PFSK-1 (cell line): ENCODE measurements at regions not wholly inside any gene's neighbourhood (a gene's known extent, or its start where the extent isn't known, plus 50 kb on each side); places are given as distances from the start of the nearest gene placed in this dataset.

Experiments used
- FOXP2 ChIP-seq: optimal IDR thresholded peaks from 2 replicates; pipeline ENCODE3; 2011; ENCODE audit warnings: borderline replicate concordance, control low read depth, inconsistent platforms; ENCODE audit not compliant: insufficient read depth; ENCODE audit errors: extremely low read length, extremely low read depth
- POLR2AphosphoS5 ChIP-seq: IDR thresholded peaks from 2 replicates; pipeline ENCODE4 v1.6.1; 2012; ENCODE audit warnings: low read depth, mild to moderate bottlenecking, control low read depth, low read length, moderate library complexity
- SIN3A ChIP-seq: IDR thresholded peaks from 2 replicates; pipeline ENCODE4 v1.6.1; 2012; ENCODE audit warnings: mild to moderate bottlenecking, low read length, moderate library complexity, borderline replicate concordance; ENCODE audit not compliant: insufficient read depth
- TAF1 ChIP-seq: IDR thresholded peaks from 2 replicates; pipeline ENCODE4 v1.6.1; 2012; ENCODE audit warnings: low read length, control low read depth, borderline replicate concordance; ENCODE audit not compliant: insufficient read depth
- TF ChIP-seq, protein P1 (sequence below), 2 experiments: IDR thresholded peaks; 2 replicates each; pipeline versions ENCODE4 v1.6.1 to v1.8.0; 2011 to 2012; ENCODE audit warnings: low read depth in 2 of 2, low read length in 2 of 2, control low read depth in 1 of 2, inconsistent platforms in 1 of 2, mild to moderate bottlenecking in 1 of 2, moderate library complexity in 1 of 2; ENCODE audit not compliant: insufficient read depth in 1 of 2

DNA sequence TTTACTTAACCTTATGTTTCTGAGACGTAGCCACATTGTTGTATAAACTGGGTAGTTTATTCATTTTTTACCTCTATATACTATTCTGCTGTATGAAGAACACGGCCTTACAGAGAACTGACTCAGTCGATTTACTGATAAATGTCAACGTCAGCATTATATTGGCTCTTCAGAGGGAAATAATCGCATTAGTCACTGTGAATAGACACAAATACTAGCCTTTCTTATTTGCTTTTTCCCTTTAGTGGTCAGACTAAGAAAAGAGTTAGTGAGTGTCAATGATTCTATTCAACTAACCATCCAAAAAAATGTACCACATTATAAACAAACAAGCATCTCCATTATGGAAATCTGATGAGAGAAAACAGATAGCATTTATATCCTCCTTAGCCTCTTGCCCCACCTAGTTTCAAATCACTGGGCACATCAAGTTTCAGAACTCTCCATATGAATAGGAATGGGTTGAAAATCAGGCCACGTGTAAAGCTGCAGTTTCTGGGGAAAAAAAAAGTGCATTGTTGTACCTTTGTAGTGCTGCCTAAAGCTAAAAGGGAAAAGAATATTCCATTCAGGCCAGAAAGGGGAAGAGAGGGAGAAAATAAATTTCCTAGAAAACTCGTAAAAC, 146.7 kb upstream of the VCX3A start:
- no peak for TF ChIP-seq TAF1
- no peak for TF ChIP-seq SIN3A
- TF ChIP-seq POLR2AphosphoS5: no peak
- TF ChIP-seq, protein P1, sequence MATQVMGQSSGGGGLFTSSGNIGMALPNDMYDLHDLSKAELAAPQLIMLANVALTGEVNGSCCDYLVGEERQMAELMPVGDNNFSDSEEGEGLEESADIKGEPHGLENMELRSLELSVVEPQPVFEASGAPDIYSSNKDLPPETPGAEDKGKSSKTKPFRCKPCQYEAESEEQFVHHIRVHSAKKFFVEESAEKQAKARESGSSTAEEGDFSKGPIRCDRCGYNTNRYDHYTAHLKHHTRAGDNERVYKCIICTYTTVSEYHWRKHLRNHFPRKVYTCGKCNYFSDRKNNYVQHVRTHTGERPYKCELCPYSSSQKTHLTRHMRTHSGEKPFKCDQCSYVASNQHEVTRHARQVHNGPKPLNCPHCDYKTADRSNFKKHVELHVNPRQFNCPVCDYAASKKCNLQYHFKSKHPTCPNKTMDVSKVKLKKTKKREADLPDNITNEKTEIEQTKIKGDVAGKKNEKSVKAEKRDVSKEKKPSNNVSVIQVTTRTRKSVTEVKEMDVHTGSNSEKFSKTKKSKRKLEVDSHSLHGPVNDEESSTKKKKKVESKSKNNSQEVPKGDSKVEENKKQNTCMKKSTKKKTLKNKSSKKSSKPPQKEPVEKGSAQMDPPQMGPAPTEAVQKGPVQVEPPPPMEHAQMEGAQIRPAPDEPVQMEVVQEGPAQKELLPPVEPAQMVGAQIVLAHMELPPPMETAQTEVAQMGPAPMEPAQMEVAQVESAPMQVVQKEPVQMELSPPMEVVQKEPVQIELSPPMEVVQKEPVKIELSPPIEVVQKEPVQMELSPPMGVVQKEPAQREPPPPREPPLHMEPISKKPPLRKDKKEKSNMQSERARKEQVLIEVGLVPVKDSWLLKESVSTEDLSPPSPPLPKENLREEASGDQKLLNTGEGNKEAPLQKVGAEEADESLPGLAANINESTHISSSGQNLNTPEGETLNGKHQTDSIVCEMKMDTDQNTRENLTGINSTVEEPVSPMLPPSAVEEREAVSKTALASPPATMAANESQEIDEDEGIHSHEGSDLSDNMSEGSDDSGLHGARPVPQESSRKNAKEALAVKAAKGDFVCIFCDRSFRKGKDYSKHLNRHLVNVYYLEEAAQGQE (IDR thresholded peaks at IDR 0.05; ENCODE audit: insufficient read depth in 1 of 2, low read depth in 2 of 2, low read length in 2 of 2): no peak
- no peak for TF ChIP-seq FOXP2

DNA sequence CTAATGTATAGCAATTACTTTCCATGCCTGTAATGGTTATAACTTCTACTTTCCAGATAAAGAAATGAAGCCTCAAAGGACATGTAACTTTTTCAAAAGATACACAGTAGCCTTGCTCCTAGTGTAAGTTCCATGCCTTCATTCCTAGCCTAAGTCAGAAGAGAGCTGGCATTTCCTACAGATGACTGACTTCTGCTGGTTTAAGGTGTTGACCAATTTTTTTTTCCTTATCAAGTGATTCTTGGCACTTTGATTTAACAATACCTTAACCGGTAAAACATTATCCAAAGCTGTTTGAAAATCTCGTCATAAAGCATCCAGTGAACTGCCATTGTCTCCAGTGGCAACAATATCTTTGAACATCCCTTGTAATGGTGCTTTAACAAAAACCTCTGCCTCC, 145.1 kb upstream of the VCX3A start:
- TF ChIP-seq, protein P1 (IDR thresholded peaks at IDR 0.05; ENCODE audit: insufficient read depth in 1 of 2, low read depth in 2 of 2, low read length in 2 of 2): no peak
- TF ChIP-seq FOXP2: no peak
- no peak for TF ChIP-seq TAF1
- no peak for TF ChIP-seq SIN3A
- no peak for TF ChIP-seq POLR2AphosphoS5

GRCh38 chrX:6679550-6679949, 144.6 kb upstream of the VCX3A start:
- TF ChIP-seq POLR2AphosphoS5: no peak
- no peak for TF ChIP-seq FOXP2
- TF ChIP-seq TAF1: no peak
- no peak for TF ChIP-seq SIN3A
- TF ChIP-seq, protein P1 (IDR thresholded peaks at IDR 0.05; ENCODE audit: insufficient read depth in 1 of 2, low read depth in 2 of 2, low read length in 2 of 2): no peak

DNA sequence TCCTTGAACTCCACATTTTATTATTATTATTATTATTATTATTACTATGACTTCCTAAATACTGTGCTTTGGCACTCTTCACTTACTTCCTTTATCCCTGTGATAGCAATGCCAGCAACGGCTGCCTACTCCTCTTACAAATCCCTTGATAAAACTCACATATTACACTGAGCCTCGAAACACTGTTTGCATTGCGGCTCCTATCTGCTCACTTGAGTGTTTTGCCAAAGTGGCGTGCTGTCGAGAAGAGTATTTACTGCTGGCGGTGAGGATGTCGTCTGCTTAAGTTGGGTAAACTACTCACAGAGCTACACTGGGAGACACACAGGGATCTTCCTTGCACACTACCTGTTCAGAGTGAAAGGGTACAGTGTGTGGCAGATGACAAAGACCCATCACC, 143.4 kb upstream of the VCX3A start:
- TF ChIP-seq FOXP2 (no peak), SIN3A (no peak), TAF1 (no peak), POLR2AphosphoS5 (no peak)
- TF ChIP-seq, protein P1 (IDR thresholded peaks at IDR 0.05; ENCODE audit: insufficient read depth in 1 of 2, low read depth in 2 of 2, low read length in 2 of 2): no peak

GRCh38 chrX:6674734-6675133, 139.8 kb upstream of the VCX3A start:
- TF ChIP-seq TAF1 (no peak), SIN3A (no peak), POLR2AphosphoS5 (no peak), FOXP2 (no peak)
- TF ChIP-seq, protein P1 (IDR thresholded peaks at IDR 0.05; ENCODE audit: insufficient read depth in 1 of 2, low read depth in 2 of 2, low read length in 2 of 2): no peak
